SJSA1 (cell line): ENCODE measurements at regions not wholly inside any gene's neighbourhood (a gene's known extent, or its start where the extent isn't known, plus 50 kb on each side); places are given as distances from the start of the nearest gene placed in this dataset.
"Not testable (repeated sequence)": the region's sequence is repeated elsewhere in the genome, so short reads cannot be mapped to it uniquely, and the experiment has no call there.

ENCODE experiments used
- DNase-seq, 2 experiments: peaks; one replicate each; pipeline ENCODE4 v3.0.0-alpha.2; 2015 to 2020; ENCODE audit warnings: low spot score in 2 of 2, low read depth in 1 of 2
- H3K27ac ChIP-seq: fragments of 250-450 bp; sonication (Bioruptor Pico); 2 replicates; pipeline ENCODE4 v1.5.1; 2020; ENCODE audit warnings: mild to moderate bottlenecking, moderate library complexity
- H3K27me3 ChIP-seq: fragments of 250-450 bp; sonication (Bioruptor Pico); replicated peaks from 2 replicates; pipeline ENCODE4 v1.5.1; 2020; ENCODE audit warnings: mild to moderate bottlenecking, moderate library complexity
- H3K36me3 ChIP-seq: fragments of 250-450 bp; sonication (Bioruptor Pico); 2 replicates; pipeline ENCODE4 v1.5.1; 2020; ENCODE audit warnings: mild to moderate bottlenecking
- H3K4me1 ChIP-seq: fragments of 250-450 bp; sonication (Bioruptor Pico); replicated peaks from 2 replicates; pipeline ENCODE4 v1.6.1; 2021; ENCODE audit warnings: mild to moderate bottlenecking
- H3K4me3 ChIP-seq: fragments of 250-450 bp; sonication (Bioruptor Pico); 2 replicates; pipeline ENCODE4 v1.5.1; 2020; ENCODE audit warnings: mild to moderate bottlenecking
- H3K9me3 ChIP-seq: fragments of 250-450 bp; sonication (Bioruptor Pico); replicated peaks from 2 replicates; pipeline ENCODE4 v1.5.1; 2020; ENCODE audit warnings: mild to moderate bottlenecking

GRCh38 chr4:120290553-120290952 lies 223.9 kb upstream of the MAD2L1 start:
- Histone ChIP-seq H3K4me1 (no peaks in the 10 kb centered on the region), H3K27ac (no peak overlapping the region), H3K4me3 (no peak overlapping the region), H3K36me3 (no peaks in the 10 kb centered on the region), H3K27me3 (no peaks in the 10 kb centered on the region), H3K9me3 (no peaks in the 10 kb centered on the region)
- DNase-seq, result no peak

GRCh38 chr4:120286813-120287212 lies 220.2 kb upstream of the MAD2L1 start:
- H3K27ac ChIP-seq, result no peak overlapping the region
- H3K36me3 ChIP-seq, result no peaks in the 10 kb centered on the region
- no peak overlapping the region for H3K4me3 ChIP-seq
- no peak for DNase-seq
- no peaks in the 10 kb centered on the region for H3K9me3 ChIP-seq
- H3K4me1 ChIP-seq, result no peaks in the 10 kb centered on the region
- H3K27me3 ChIP-seq, result no peaks in the 10 kb centered on the region

GRCh38 chr4:120281581-120281980 lies 214.9 kb upstream of the MAD2L1 start:
- no peaks in the 10 kb centered on the region for H3K4me1 ChIP-seq
- H3K36me3 ChIP-seq, result no peaks in the 10 kb centered on the region
- no peak for DNase-seq
- no peak overlapping the region for H3K27ac ChIP-seq
- no peaks in the 10 kb centered on the region for H3K9me3 ChIP-seq
- no peak overlapping the region for H3K4me3 ChIP-seq
- no peaks in the 10 kb centered on the region for H3K27me3 ChIP-seq

- H3K4me1 ChIP-seq, result no peaks in the 10 kb centered on the region
- H3K9me3 ChIP-seq, result no peaks in the 10 kb centered on the region
- DNase-seq, result no peak
- no peaks in the 10 kb centered on the region for H3K36me3 ChIP-seq
- no peak overlapping the region for H3K27ac ChIP-seq
- H3K4me3 ChIP-seq, result no peak overlapping the region
- H3K27me3 ChIP-seq, result no peaks in the 10 kb centered on the region
These were observed 210.7 kb upstream of the MAD2L1 start for GRCh38 chr4:120277391-120277790.

GRCh38 chr4:120266602-120267001 lies 200.0 kb upstream of the MAD2L1 start:
- Histone ChIP-seq H3K4me1 (no peaks in the 10 kb centered on the region), H3K27me3 (no peaks in the 10 kb centered on the region), H3K36me3 (no peaks in the 10 kb centered on the region), H3K4me3 (no peak overlapping the region), H3K27ac (no peak overlapping the region), H3K9me3 (no peaks in the 10 kb centered on the region)
- no peak for DNase-seq

GRCh38 chr4:120263618-120264017 lies 197.0 kb upstream of the MAD2L1 start:
- no peak for DNase-seq
- H3K9me3 ChIP-seq, result no peaks in the 10 kb centered on the region
- no peaks in the 10 kb centered on the region for H3K36me3 ChIP-seq
- H3K27ac ChIP-seq, result no peak overlapping the region
- no peaks in the 10 kb centered on the region for H3K4me1 ChIP-seq
- H3K4me3 ChIP-seq, result no peak overlapping the region
- no peaks in the 10 kb centered on the region for H3K27me3 ChIP-seq

- no peak for DNase-seq
These were observed 194.5 kb upstream of the MAD2L1 start for GRCh38 chr4:120261117-120261516.

GRCh38 chr4:120256112-120256775 lies 189.6 kb upstream of the MAD2L1 start:
- not testable (repeated sequence) for DNase-seq, H3K27me3 ChIP-seq, H3K4me3 ChIP-seq, H3K36me3 ChIP-seq, H3K4me1 ChIP-seq, H3K27ac ChIP-seq, H3K9me3 ChIP-seq

More at GRCh38 chr4:120261117-120261516, 194.5 kb upstream of the MAD2L1 start:
- Histone ChIP-seq H3K36me3 (no peaks in the 10 kb centered on the region), H3K4me1 (no peaks in the 10 kb centered on the region), H3K27ac (no peak overlapping the region), H3K9me3 (no peaks in the 10 kb centered on the region), H3K4me3 (no peak overlapping the region), H3K27me3 (no peaks in the 10 kb centered on the region)

- no peak overlapping the region for H3K4me3 ChIP-seq
- no peak overlapping the region for H3K27ac ChIP-seq
- H3K9me3 ChIP-seq, result no peaks in the 10 kb centered on the region
- H3K36me3 ChIP-seq, result no peaks in the 10 kb centered on the region
- no peaks in the 10 kb centered on the region for H3K27me3 ChIP-seq
- no peak for DNase-seq
- H3K4me1 ChIP-seq, result no peaks in the 10 kb centered on the region
These were observed 171.8 kb upstream of the MAD2L1 start for GRCh38 chr4:120238277-120238973.

GRCh38 chr4:120236873-120237272 lies 170.2 kb upstream of the MAD2L1 start:
- no peak overlapping the region for H3K27ac ChIP-seq
- no peak overlapping the region for H3K4me3 ChIP-seq
- DNase-seq, result no peak
- no peaks in the 10 kb centered on the region for H3K27me3 ChIP-seq
- no peaks in the 10 kb centered on the region for H3K36me3 ChIP-seq
- no peaks in the 10 kb centered on the region for H3K4me1 ChIP-seq
- H3K9me3 ChIP-seq, result no peaks in the 10 kb centered on the region

GRCh38 chr4:120232050-120232449 lies 165.4 kb upstream of the MAD2L1 start:
- H3K36me3 ChIP-seq, result no peaks in the 10 kb centered on the region
- no peak overlapping the region for H3K27ac ChIP-seq
- no peak overlapping the region for H3K4me3 ChIP-seq
- H3K4me1 ChIP-seq, result no peaks in the 10 kb centered on the region
- H3K9me3 ChIP-seq, result no peaks in the 10 kb centered on the region
- peaks cover 5% of the 10 kb centered on the region; the same call in 1 of the 2 replicates for H3K27me3 ChIP-seq
- no peak for DNase-seq

GRCh38 chr4:120228086-120228485 lies 161.4 kb upstream of the MAD2L1 start:
- Histone ChIP-seq H3K36me3 (no peaks in the 10 kb centered on the region), H3K4me3 (no peak overlapping the region), H3K27ac (no peak overlapping the region), H3K9me3 (no peaks in the 10 kb centered on the region), H3K27me3 (peaks cover 5% of the 10 kb centered on the region; the same call in 1 of the 2 replicates), H3K4me1 (no peaks in the 10 kb centered on the region)
- no peak for DNase-seq

- Histone ChIP-seq H3K27me3 (peaks cover 5% of the 10 kb centered on the region; the same call in 1 of the 2 replicates), H3K36me3 (no peaks in the 10 kb centered on the region), H3K9me3 (no peaks in the 10 kb centered on the region), H3K4me1 (no peaks in the 10 kb centered on the region), H3K4me3 (no peak overlapping the region), H3K27ac (no peak overlapping the region)
- DNase-seq, result no peak
These were observed 160.9 kb upstream of the MAD2L1 start for GRCh38 chr4:120227554-120227953.

GRCh38 chr4:120225527-120225926 lies 158.9 kb upstream of the MAD2L1 start:
- H3K4me3 ChIP-seq, result no peak overlapping the region
- H3K27ac ChIP-seq, result no peak overlapping the region
- DNase-seq, result no peak
- H3K27me3 ChIP-seq, result peaks cover 5% of the 10 kb centered on the region; the same call in 1 of the 2 replicates
- H3K4me1 ChIP-seq, result no peaks in the 10 kb centered on the region
- no peaks in the 10 kb centered on the region for H3K36me3 ChIP-seq
- no peaks in the 10 kb centered on the region for H3K9me3 ChIP-seq
